Neural cell (in vitro differentiated cells): ENCODE measurements at regions not wholly inside any gene's neighbourhood (a gene's known extent, or its start where the extent isn't known, plus 50 kb on each side); places are given as distances from the start of the nearest gene placed in this dataset.

Experiments
- H2AFZ ChIP-seq: fragments of 200-600, 300-800 bp; sonication (generic), shearing (Covaris generic); 2 replicates; pipeline ENCODE4 v1.6.0; 2014; ENCODE audit warnings: low read depth, mild to moderate bottlenecking, antibody characterized with exemption, low read length, moderate library complexity
- H3F3A ChIP-seq: fragments of 200-600 bp; shearing (Covaris generic); 2 replicates; pipeline ENCODE4 v1.6.1; 2016; ENCODE audit warnings: mild to moderate bottlenecking, moderate library complexity, mixed read lengths, antibody characterized with exemption, low read length; ENCODE audit not compliant: insufficient read depth, poor library complexity, severe bottlenecking
- H3K27ac ChIP-seq: fragments of 200-600, 300-800 bp; sonication (generic), shearing (Covaris generic); 2 replicates; pipeline ENCODE4 v1.5.1; 2014; ENCODE audit warnings: mild to moderate bottlenecking, low read length, moderate library complexity
- H3K27me3 ChIP-seq: fragments of 300-800, 200-600 bp; sonication (generic), shearing (Covaris generic); 2 replicates; pipeline ENCODE4 v1.6.0; 2014; ENCODE audit warnings: mild to moderate bottlenecking, low read depth, low read length, moderate library complexity; ENCODE audit not compliant: insufficient read depth
- H3K36me3 ChIP-seq: fragments of 300-800, 200-600 bp; sonication (generic), shearing (Covaris generic); 2 replicates; pipeline ENCODE4 v1.5.1; 2014; ENCODE audit warnings: mild to moderate bottlenecking, antibody characterized with exemption, low read length, moderate library complexity; ENCODE audit not compliant: insufficient read depth
- H3K4me2 ChIP-seq: fragments of 300-800, 200-600 bp; sonication (generic), shearing (Covaris generic); 2 replicates; pipeline ENCODE4 v1.6.0; 2014; ENCODE audit warnings: mild to moderate bottlenecking, low read length
- H3K4me3 ChIP-seq: fragments of 300-800, 200-600 bp; sonication (generic), shearing (Covaris generic); 2 replicates; pipeline ENCODE4 v1.5.1; 2014; ENCODE audit warnings: mild to moderate bottlenecking, low read length, moderate library complexity
- H3K79me2 ChIP-seq: fragments of 200-600 bp; shearing (Covaris generic); replicated peaks from 2 replicates; pipeline ENCODE4 v1.6.0; 2014; ENCODE audit warnings: mild to moderate bottlenecking, low read length, moderate library complexity; ENCODE audit not compliant: insufficient read depth
- H3K9ac ChIP-seq: fragments of 300-800, 200-600 bp; sonication (generic), shearing (Covaris generic); 2 replicates; pipeline ENCODE4 v1.6.1; 2016; ENCODE audit warnings: mild to moderate bottlenecking, low read length, mixed read lengths
- H3K9me2 ChIP-seq: fragments of 200-600 bp; shearing (Covaris generic); 2 replicates; pipeline ENCODE4 v1.6.1; 2016; ENCODE audit warnings: mild to moderate bottlenecking, low read length, mixed read lengths; ENCODE audit not compliant: insufficient read depth
- H3K9me3 ChIP-seq: fragments of 200-600, 300-800 bp; sonication (generic), shearing (Covaris generic); 2 replicates; pipeline ENCODE4 v1.6.1; 2016; ENCODE audit warnings: mild to moderate bottlenecking, mixed run types, low read length, moderate library complexity, mixed read lengths
- H4K20me1 ChIP-seq: fragments of 200-600 bp; shearing (Covaris generic); 2 replicates; pipeline ENCODE4 v1.6.1; 2016; ENCODE audit warnings: mild to moderate bottlenecking, mixed run types; ENCODE audit not compliant: insufficient read depth
- CTCF ChIP-seq: fragments of 450-650 bp; IDR thresholded peaks from 2 replicates; pipeline ENCODE4 v1.5.1; 2014; ENCODE audit warnings: antibody characterized with exemption, mild to moderate bottlenecking, moderate library complexity; ENCODE audit not compliant: poor library complexity, severe bottlenecking
- EP300 ChIP-seq: fragments of 450-650 bp; conservative IDR thresholded peaks from 2 replicates; pipeline ENCODE4 v1.6.1; 2014; ENCODE audit warnings: antibody characterized with exemption, mild to moderate bottlenecking, moderate library complexity; ENCODE audit not compliant: poor library complexity, severe bottlenecking
- EZH2 ChIP-seq: fragments of 200-600, 300-800 bp; shearing (Covaris generic), sonication (generic); IDR thresholded peaks from 2 replicates; pipeline ENCODE4 v1.6.1; 2014; ENCODE audit warnings: antibody characterized with exemption, low read length, borderline replicate concordance, mild to moderate bottlenecking; ENCODE audit not compliant: insufficient read depth, poor library complexity, severe bottlenecking
- MXI1 ChIP-seq: fragments of 450-650 bp; conservative IDR thresholded peaks from 2 replicates; pipeline ENCODE4 v1.6.1; 2014; ENCODE audit warnings: antibody characterized with exemption, mild to moderate bottlenecking; ENCODE audit not compliant: poor library complexity, severe bottlenecking
- POLR2AphosphoS5 ChIP-seq: IDR thresholded peaks from 2 replicates; pipeline ENCODE4 v1.6.1; 2012
- RAD21 ChIP-seq: fragments of 450-650 bp; conservative IDR thresholded peaks from 2 replicates; pipeline ENCODE4 v1.6.1; 2014; ENCODE audit warnings: antibody characterized with exemption, mild to moderate bottlenecking, moderate library complexity
- REST ChIP-seq: IDR thresholded peaks from 2 replicates; pipeline ENCODE4 v1.6.1; 2012; ENCODE audit warnings: borderline replicate concordance
- SMC3 ChIP-seq: fragments of 450-650 bp; conservative IDR thresholded peaks from 2 replicates; pipeline ENCODE4 v1.6.1; 2014; ENCODE audit warnings: antibody characterized with exemption, mild to moderate bottlenecking, moderate library complexity; ENCODE audit not compliant: poor library complexity
- TAF1 ChIP-seq: IDR thresholded peaks from 2 replicates; pipeline ENCODE4 v1.6.1; 2012; ENCODE audit warnings: low read depth

GRCh38 chr6:125439512-125439911, 137.7 kb upstream of the HDDC2 start:
- no peaks in the 10 kb centered on the region for H3K27me3 ChIP-seq
- H3K9me2 ChIP-seq, result no peaks in the 10 kb centered on the region
- TF ChIP-seq POLR2AphosphoS5 (peak; percentile 52), CTCF (no peak), EP300 (peak; percentile 90)
- H3K4me3 ChIP-seq, result no peak overlapping the region
- H3K36me3 ChIP-seq, result no peaks in the 10 kb centered on the region
- no peak overlapping the region for H2AFZ ChIP-seq
- H4K20me1 ChIP-seq, result no peaks in the 10 kb centered on the region
- H3K79me2 ChIP-seq, result no peaks in the 10 kb centered on the region
- H3F3A ChIP-seq, result no peaks in the 10 kb centered on the region
- no peak overlapping the region for H3K9ac ChIP-seq
- no peak overlapping the region for H3K4me2 ChIP-seq
- no peak overlapping the region for H3K27ac ChIP-seq
- no peaks in the 10 kb centered on the region for H3K9me3 ChIP-seq

GRCh38 chr6:125444006-125444923, 142.5 kb upstream of the HDDC2 start:
- Histone ChIP-seq H4K20me1 (no peaks in the 10 kb centered on the region), H3K9ac (no peak overlapping the region), H3K27me3 (no peaks in the 10 kb centered on the region), H2AFZ (no peak overlapping the region), H3F3A (no peaks in the 10 kb centered on the region), H3K9me2 (no peaks in the 10 kb centered on the region), H3K4me2 (no peak overlapping the region), H3K9me3 (no peaks in the 10 kb centered on the region), H3K36me3 (no peaks in the 10 kb centered on the region), H3K79me2 (no peaks in the 10 kb centered on the region), H3K4me3 (no peak overlapping the region), H3K27ac (no peak overlapping the region)
- TF ChIP-seq EP300 (no peak), MXI1 (no peak), TAF1 (no peak), RAD21 (no peak), CTCF (no peak), SMC3 (no peak)

- H3K27me3 ChIP-seq, result no peaks in the 10 kb centered on the region
- H3K79me2 ChIP-seq, result no peaks in the 10 kb centered on the region
- no peaks in the 10 kb centered on the region for H3K36me3 ChIP-seq
- H3K4me3 ChIP-seq, result no peak overlapping the region
- no peaks in the 10 kb centered on the region for H4K20me1 ChIP-seq
- no peak for TF ChIP-seq RAD21
- TF ChIP-seq MXI1, result no peak
- TF ChIP-seq EZH2, result no peak
- TF ChIP-seq REST, result no peak
- TF ChIP-seq SMC3, result no peak
- no peak for TF ChIP-seq POLR2AphosphoS5
- no peak for TF ChIP-seq EP300
- no peak for TF ChIP-seq TAF1
- TF ChIP-seq CTCF, result no peak
- no peaks in the 10 kb centered on the region for H3K9me3 ChIP-seq
- no peak overlapping the region for H3K27ac ChIP-seq
- no peak overlapping the region for H2AFZ ChIP-seq
- H3K4me2 ChIP-seq, result no peak overlapping the region
- no peak overlapping the region for H3K9ac ChIP-seq
- H3K9me2 ChIP-seq, result no peaks in the 10 kb centered on the region
- H3F3A ChIP-seq, result no peaks in the 10 kb centered on the region
Measured at GRCh38 chr6:125445054-125445453, 143.3 kb upstream of the HDDC2 start.
